A673 (cell line): ENCODE measurements at regions not wholly inside any gene's neighbourhood (a gene's known extent, or its start where the extent isn't known, plus 50 kb on each side); places are given as distances from the start of the nearest gene placed in this dataset.

ENCODE experiments used
- BruUV-seq: library from RNA; stranded (reverse); fragments of 400-500 nt; replicated peaks from 2 replicates; lab custom pipeline; 2021; lab: Mats Ljungman, UMichigan
- CTCF ChIA-PET: fragments of 300-600 bp; sonication (Branson Sonifier 250); formaldehyde crosslinking; loops from one replicate; lab custom pipeline; 2022; ENCODE audit warnings: antibody characterized with exemption; lab: Charles Lee
- POLR2A ChIA-PET: fragments of 300-600 bp; sonication (Branson Sonifier 250); formaldehyde crosslinking; loops from one replicate; lab custom pipeline; 2022; ENCODE audit warnings: antibody characterized with exemption; ENCODE audit not compliant: low non-redundant PET; lab: Charles Lee
- DNase-seq: peaks from one replicate; pipeline ENCODE4 v3.0.0-alpha.2; 2015; ENCODE audit warnings: low spot score
- H3K27ac ChIP-seq: fragments of 200-600 bp; sonication (generic); 2 replicates; pipeline ENCODE4 v1.5.1; 2016; ENCODE audit warnings: mixed run types, low read depth, mild to moderate bottlenecking, mixed read lengths, antibody characterized with exemption, low read length; ENCODE audit not compliant: poor library complexity, severe bottlenecking
- H3K27me3 ChIP-seq: fragments of 200-600 bp; sonication (generic); replicated peaks from 2 replicates; pipeline ENCODE4 v1.6.1; 2017; ENCODE audit warnings: mixed run types, low read depth, mild to moderate bottlenecking, mixed read lengths, antibody characterized with exemption, low read length; ENCODE audit not compliant: insufficient read depth, poor library complexity
- H3K36me3 ChIP-seq: fragments of 200-600 bp; sonication (generic); 2 replicates; pipeline ENCODE4 v1.6.1; 2016; ENCODE audit warnings: mixed run types, mild to moderate bottlenecking, mixed read lengths, antibody characterized with exemption, low read length; ENCODE audit not compliant: insufficient read depth, poor library complexity, severe bottlenecking
- H3K4me1 ChIP-seq: fragments of 200-600 bp; sonication (generic); 2 replicates; pipeline ENCODE4 v1.6.1; 2017; ENCODE audit warnings: mixed run types, mild to moderate bottlenecking, mixed read lengths, antibody characterized with exemption, low read length; ENCODE audit not compliant: insufficient read depth, poor library complexity, severe bottlenecking
- H3K4me3 ChIP-seq: fragments of 200-600 bp; sonication (generic); 2 replicates; pipeline ENCODE4 v1.5.1; 2016; ENCODE audit warnings: low read depth, mixed run types, mild to moderate bottlenecking, mixed read lengths, low read length; ENCODE audit not compliant: poor library complexity, severe bottlenecking
- H3K9me3 ChIP-seq: fragments of 200-600 bp; sonication (generic); 2 replicates; pipeline ENCODE4 v1.6.1; 2016; ENCODE audit warnings: mixed run types, low read depth, mild to moderate bottlenecking, mixed read lengths, antibody characterized with exemption, low read length; ENCODE audit not compliant: poor library complexity, severe bottlenecking
- EZH2 ChIP-seq: fragments of 200-600 bp; sonication (generic); IDR thresholded peaks from 2 replicates; pipeline ENCODE4 v1.6.1; 2017; ENCODE audit warnings: borderline replicate concordance, low read depth, mild to moderate bottlenecking, mixed read lengths, antibody characterized with exemption, low read length; ENCODE audit not compliant: poor library complexity, severe bottlenecking
- intact Hi-C: fragments of 100-400 bp; cut with micrococcal nuclease; formaldehyde crosslinking; loops from one replicate; pipeline ENCODE4 v1.10.0; 2022; ENCODE audit not compliant: unreplicated experiment
- TF ChIP-seq, protein P1 (sequence below): fragments of 300-800, 200-600 bp; sonication (generic); conservative IDR thresholded peaks from 2 replicates; pipeline ENCODE4 v1.5.1; 2017; ENCODE audit warnings: low read depth, mild to moderate bottlenecking, antibody characterized with exemption, low read length, moderate library complexity, mixed read lengths

GRCh38 chr2:236693531-236693930, 123.9 kb downstream of the ACKR3 start:
- no peak for TF ChIP-seq EZH2
- TF ChIP-seq, protein P1, sequence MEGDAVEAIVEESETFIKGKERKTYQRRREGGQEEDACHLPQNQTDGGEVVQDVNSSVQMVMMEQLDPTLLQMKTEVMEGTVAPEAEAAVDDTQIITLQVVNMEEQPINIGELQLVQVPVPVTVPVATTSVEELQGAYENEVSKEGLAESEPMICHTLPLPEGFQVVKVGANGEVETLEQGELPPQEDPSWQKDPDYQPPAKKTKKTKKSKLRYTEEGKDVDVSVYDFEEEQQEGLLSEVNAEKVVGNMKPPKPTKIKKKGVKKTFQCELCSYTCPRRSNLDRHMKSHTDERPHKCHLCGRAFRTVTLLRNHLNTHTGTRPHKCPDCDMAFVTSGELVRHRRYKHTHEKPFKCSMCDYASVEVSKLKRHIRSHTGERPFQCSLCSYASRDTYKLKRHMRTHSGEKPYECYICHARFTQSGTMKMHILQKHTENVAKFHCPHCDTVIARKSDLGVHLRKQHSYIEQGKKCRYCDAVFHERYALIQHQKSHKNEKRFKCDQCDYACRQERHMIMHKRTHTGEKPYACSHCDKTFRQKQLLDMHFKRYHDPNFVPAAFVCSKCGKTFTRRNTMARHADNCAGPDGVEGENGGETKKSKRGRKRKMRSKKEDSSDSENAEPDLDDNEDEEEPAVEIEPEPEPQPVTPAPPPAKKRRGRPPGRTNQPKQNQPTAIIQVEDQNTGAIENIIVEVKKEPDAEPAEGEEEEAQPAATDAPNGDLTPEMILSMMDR, result no peak
- intact Hi-C loops, result no loop called here
- Histone ChIP-seq H3K9me3 (no peaks in the 10 kb centered on the region), H3K4me3 (no peak overlapping the region), H3K36me3 (no peaks in the 10 kb centered on the region), H3K27me3 (no peaks in the 10 kb centered on the region), H3K4me1 (no peaks in the 10 kb centered on the region), H3K27ac (no peak overlapping the region)
- CTCF ChIA-PET, result interaction anchor here (0.6 kb wide), 1 partner anchor 782 kb away, joined by 3 read pairs; no protein-coding TSS in a partner anchor
- no TSS peak for BruUV-seq
- DNase-seq, result no peak
- POLR2A ChIA-PET, result interaction anchor here (0.6 kb wide), 1 partner anchor 10 kb away, joined by 3 read pairs; no protein-coding TSS in a partner anchor

- no peaks in the 10 kb centered on the region for H3K9me3 ChIP-seq
- no TSS peak for BruUV-seq
- no peaks in the 10 kb centered on the region for H3K27me3 ChIP-seq
- no peak overlapping the region for H3K27ac ChIP-seq
- CTCF ChIA-PET, result no interaction called here
- TF ChIP-seq EZH2, result no peak
- intact Hi-C loops, result no loop called here
- H3K4me1 ChIP-seq, result no peaks in the 10 kb centered on the region
- POLR2A ChIA-PET, result no interaction called here
- no peak overlapping the region for H3K4me3 ChIP-seq
- no peak for DNase-seq
- no peaks in the 10 kb centered on the region for H3K36me3 ChIP-seq
These were observed 124.7 kb downstream of the ACKR3 start for GRCh38 chr2:236694146-236694888.

DNA sequence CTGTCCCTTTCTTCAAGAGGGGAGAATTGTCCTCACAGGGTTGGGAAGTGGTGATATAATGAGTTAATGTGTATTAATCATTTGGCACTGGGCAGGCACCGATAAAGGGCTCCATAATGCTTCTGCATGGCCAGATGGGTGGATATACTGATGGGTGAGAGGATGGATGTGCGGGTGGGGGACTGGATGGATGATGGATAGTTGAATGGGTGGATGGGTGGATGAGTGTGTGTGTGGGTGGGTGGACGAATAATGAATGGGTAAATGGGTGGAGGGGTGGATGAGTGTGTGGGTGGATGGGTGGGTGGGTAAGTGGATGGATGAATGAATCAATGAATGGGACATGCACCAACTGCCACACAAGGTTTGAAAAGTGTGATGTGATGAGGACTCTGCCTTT, 127.2 kb downstream of the ACKR3 start:
- Histone ChIP-seq H3K9me3 (no peaks in the 10 kb centered on the region), H3K27me3 (no peaks in the 10 kb centered on the region), H3K4me3 (no peak overlapping the region), H3K27ac (no peak overlapping the region), H3K4me1 (no peaks in the 10 kb centered on the region), H3K36me3 (no peaks in the 10 kb centered on the region)
- ChIA-PET POLR2A (no interaction called here), CTCF (no interaction called here)
- intact Hi-C loops, result no loop called here
- no peak for TF ChIP-seq EZH2
- TF ChIP-seq, protein P1, result no peak
- DNase-seq, result no peak
- no TSS peak for BruUV-seq
